ENCODE measurements at regions not wholly inside any gene's neighbourhood (a gene's known extent, or its start where the extent isn't known, plus 50 kb on each side); places are given as distances from the start of the nearest gene placed in this dataset.

- H3K4me1 ChIP-seq = peaks cover 41 to 82% (median 72%) of the 10 kb centered on the region in 4 donors
Observed at GRCh38 chr5:60517850-60518249, 182.1 kb downstream of the DEPDC1B start.

GRCh38 chr5:60517094-60517694 lies 182.8 kb downstream of the DEPDC1B start:
- intact Hi-C loops (cut with DNase I) = no loop called here
- H3K4me3 ChIP-seq = no peak overlapping the region
- TF ChIP-seq EP300 (IDR thresholded peaks at IDR 0.05) (no peak), CTCF (IDR thresholded peaks at IDR 0.05) (no peak), POLR2AphosphoS5 (IDR thresholded peaks at IDR 0.05) (no peak)
- H3K27me3 ChIP-seq = no peaks in the 10 kb centered on the region
- no peaks in the 10 kb centered on the region for H3K9me3 ChIP-seq
- H3K27ac ChIP-seq (replicated peaks in 1 of 4) = peak overlapping the region; percentile 88 to 91 (median 90)
- DNase-seq (ENCODE audit: extremely low spot score) = no peak
- WGBS = 80% methylated on average over 6 of the region's 8 CpGs
- H3K4me1 ChIP-seq = peaks cover 37 to 75% (median 66%) of the 10 kb centered on the region in 4 donors
- no peaks in the 10 kb centered on the region for H3K36me3 ChIP-seq

More at GRCh38 chr5:60517850-60518249, 182.1 kb downstream of the DEPDC1B start:
- intact Hi-C loops (cut with DNase I) = no loop called here
- no peak for DNase-seq (ENCODE audit: extremely low spot score)
- no peak overlapping the region for H3K4me3 ChIP-seq
- H3K36me3 ChIP-seq = no peaks in the 10 kb centered on the region
- peak overlapping the region; percentile 88 to 91 (median 90) for H3K27ac ChIP-seq (replicated peaks in 1 of 4)
- no peak for TF ChIP-seq EP300 (IDR thresholded peaks at IDR 0.05)
- H3K9me3 ChIP-seq = no peaks in the 10 kb centered on the region
- WGBS = 92% methylated on average over 2 of the region's 3 CpGs
- no peaks in the 10 kb centered on the region for H3K27me3 ChIP-seq

GRCh38 chr5:60516688-60517087 lies 183.3 kb downstream of the DEPDC1B start:
- TF ChIP-seq CTCF (IDR thresholded peaks at IDR 0.05) (no peak), POLR2A (IDR thresholded peaks at IDR 0.05; ENCODE audit: low read depth) (no peak), POLR2AphosphoS5 (IDR thresholded peaks at IDR 0.05) (no peak), EP300 (IDR thresholded peaks at IDR 0.05) (no peak)
- no peaks in the 10 kb centered on the region for H3K9me3 ChIP-seq
- no peak overlapping the region for H3K4me3 ChIP-seq
- 89% methylated on average over 2 of the region's 2 CpGs for WGBS
- peak overlapping the region; percentile 88 to 91 (median 90) for H3K27ac ChIP-seq (replicated peaks in 1 of 4)
- peaks cover 36 to 70% (median 61%) of the 10 kb centered on the region in 4 donors for H3K4me1 ChIP-seq
- no peaks in the 10 kb centered on the region for H3K36me3 ChIP-seq
- intact Hi-C loops (cut with DNase I) = no loop called here
- DNase-seq (ENCODE audit: extremely low spot score) = no peak
- H3K27me3 ChIP-seq = no peaks in the 10 kb centered on the region

- no peaks in the 10 kb centered on the region for H3K36me3 ChIP-seq
- H3K4me1 ChIP-seq = peaks cover 10 to 60% (median 53%) of the 10 kb centered on the region in 4 donors
- WGBS = 19% methylated on average over 1 of the region's 1 CpG
Observed at GRCh38 chr5:60514152-60514551, 185.8 kb downstream of the DEPDC1B start.

GRCh38 chr5:60512117-60512516 lies 187.8 kb downstream of the DEPDC1B start:
- Histone ChIP-seq H3K4me3 (no peak overlapping the region), H3K9me3 (no peaks in the 10 kb centered on the region), H3K4me1 (peaks cover 0 to 51% (median 47%) of the 10 kb centered on the region in 4 donors), H3K27me3 (no peaks in the 10 kb centered on the region), H3K27ac (replicated peaks in 1 of 4) (no peak overlapping the region), H3K36me3 (no peaks in the 10 kb centered on the region)
- no peak for DNase-seq (ENCODE audit: extremely low spot score)
- TF ChIP-seq POLR2A (IDR thresholded peaks at IDR 0.05; ENCODE audit: low read depth) (no peak), EP300 (IDR thresholded peaks at IDR 0.05) (no peak), CTCF (IDR thresholded peaks at IDR 0.05) (no peak), POLR2AphosphoS5 (IDR thresholded peaks at IDR 0.05) (no peak)
- intact Hi-C loops (cut with DNase I) = no loop called here

More at GRCh38 chr5:60514152-60514551, 185.8 kb downstream of the DEPDC1B start:
- Histone ChIP-seq H3K27ac (replicated peaks in 1 of 4) (peak overlapping the region in 2 of 4 donors; percentile 11 to 90), H3K9me3 (no peaks in the 10 kb centered on the region), H3K4me3 (no peak overlapping the region), H3K27me3 (no peaks in the 10 kb centered on the region)
- DNase-seq (ENCODE audit: extremely low spot score) = no peak
- intact Hi-C loops (cut with DNase I) = no loop called here
- no peak for TF ChIP-seq POLR2A (IDR thresholded peaks at IDR 0.05; ENCODE audit: low read depth)
- no peak for TF ChIP-seq EP300 (IDR thresholded peaks at IDR 0.05)
- no peak for TF ChIP-seq POLR2AphosphoS5 (IDR thresholded peaks at IDR 0.05)
- no peak for TF ChIP-seq CTCF (IDR thresholded peaks at IDR 0.05)
